Ishikawa (cell line): ENCODE measurements at regions not wholly inside any gene's neighbourhood (a gene's known extent, or its start where the extent isn't known, plus 50 kb on each side); places are given as distances from the start of the nearest gene placed in this dataset.

Source experiments
- EP300 ChIP-seq: IDR thresholded peaks from 2 replicates; pipeline ENCODE4 v1.6.1; 2012; ENCODE audit warnings: borderline replicate concordance
- FOXM1 ChIP-seq: IDR thresholded peaks from 2 replicates; pipeline ENCODE4 v1.6.1; 2012; ENCODE audit warnings: low read depth, borderline replicate concordance
- NFIC ChIP-seq: IDR thresholded peaks from 2 replicates; pipeline ENCODE4 v1.6.1; 2012
- TEAD4 ChIP-seq: IDR thresholded peaks from 2 replicates; pipeline ENCODE4 v1.6.1; 2012
- TF ChIP-seq, protein P1 (sequence below): IDR thresholded peaks from 2 replicates; pipeline ENCODE4 v1.6.1; 2012

DNA sequence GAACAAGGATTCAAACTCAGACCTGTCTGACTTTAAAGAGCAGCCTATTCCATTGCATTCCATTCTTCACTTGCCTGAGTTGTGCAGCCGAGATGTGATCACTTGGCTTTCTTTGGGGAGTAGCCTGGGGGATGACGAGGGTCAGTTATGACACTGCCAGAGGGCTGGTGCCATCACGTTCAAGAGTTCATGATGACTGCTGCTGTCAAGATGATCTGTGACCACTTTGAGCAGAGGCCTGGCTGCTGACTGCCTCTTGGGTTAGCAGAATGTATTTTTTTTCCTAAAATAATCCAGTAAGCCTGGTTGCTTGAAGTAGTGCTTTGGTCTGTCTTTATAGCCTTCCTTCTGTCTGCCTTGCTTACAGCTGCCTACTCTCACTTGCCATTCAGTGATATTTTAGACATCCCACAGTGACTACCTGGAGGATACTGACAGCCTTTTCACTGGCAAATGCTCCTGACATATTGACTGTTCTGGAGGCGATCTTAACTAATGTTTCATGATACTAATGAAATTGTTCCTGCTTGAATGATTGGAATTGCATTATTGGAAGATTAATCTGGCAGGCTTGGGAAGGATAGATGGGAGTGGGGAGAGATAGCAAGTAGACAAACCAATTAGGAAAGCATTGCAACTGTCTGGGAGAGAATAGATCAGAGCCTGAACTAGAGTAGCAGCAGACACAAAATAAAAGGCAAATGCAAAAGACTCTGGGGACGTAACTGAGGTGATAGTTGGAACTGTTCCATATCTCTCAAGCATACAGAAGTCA is 221.6 kb upstream of the LCORL start:
- TF ChIP-seq TEAD4 = no peak
- TF ChIP-seq NFIC = no peak
- TF ChIP-seq, protein P1, sequence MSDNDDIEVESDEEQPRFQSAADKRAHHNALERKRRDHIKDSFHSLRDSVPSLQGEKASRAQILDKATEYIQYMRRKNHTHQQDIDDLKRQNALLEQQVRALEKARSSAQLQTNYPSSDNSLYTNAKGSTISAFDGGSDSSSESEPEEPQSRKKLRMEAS = no peak
- no peak for TF ChIP-seq EP300
- no peak for TF ChIP-seq FOXM1
